Panc1 (cell line): ENCODE measurements at regions not wholly inside any gene's neighbourhood (a gene's known extent, or its start where the extent isn't known, plus 50 kb on each side); places are given as distances from the start of the nearest gene placed in this dataset.

Source experiments
- ATAC-seq: fragments of 200-7000 bp; cut with Tn5 transposase; 2 replicates; pipeline ENCODE4 v1.9.1; 2020; ENCODE audit warnings: mild to moderate bottlenecking, moderate library complexity
- BruUV-seq: library from RNA; stranded (reverse); fragments of 400-500 nt; replicated peaks from 2 replicates; lab custom pipeline; 2021; lab: Mats Ljungman, UMichigan
- CTCF ChIA-PET: fragments of 300-600 bp; sonication (Branson Sonifier 250); formaldehyde crosslinking; loops from one replicate; lab custom pipeline; 2022; ENCODE audit warnings: antibody characterized with exemption; lab: Charles Lee
- POLR2A ChIA-PET: fragments of 300-600 bp; sonication (Branson Sonifier 250); formaldehyde crosslinking; loops from one replicate; lab custom pipeline; 2022; ENCODE audit warnings: antibody characterized with exemption; lab: Charles Lee
- DNase-seq: peaks from one replicate; pipeline ENCODE4 v3.0.0-alpha.2; 2010; ENCODE audit warnings: low read depth, low spot score
- H3K27ac ChIP-seq: 2 replicates; pipeline ENCODE4 v1.5.1; 2011; ENCODE audit warnings: mild to moderate bottlenecking, low read length, inconsistent platforms
- H3K27me3 ChIP-seq: fragments of 200-500 bp; sonication (Bioruptor generic); 2 replicates; pipeline ENCODE4 v1.6.0; 2014; ENCODE audit warnings: low read length, inconsistent platforms; ENCODE audit not compliant: control insufficient read depth, insufficient read depth
- H3K36me3 ChIP-seq: fragments of 200-500 bp; sonication (Bioruptor generic); 2 replicates; pipeline ENCODE4 v1.5.1; 2014; ENCODE audit warnings: inconsistent platforms, mild to moderate bottlenecking, low read length, moderate library complexity; ENCODE audit not compliant: control insufficient read depth, insufficient read depth
- H3K4me1 ChIP-seq: 2 replicates; pipeline ENCODE4 v1.5.1; 2011; ENCODE audit warnings: inconsistent platforms, mild to moderate bottlenecking, low read length, moderate library complexity; ENCODE audit not compliant: control insufficient read depth, insufficient read depth
- H3K4me3 ChIP-seq, 2 experiments: 2 replicates each; pipeline ENCODE4 v1.5.1; 2011 to 2012; ENCODE audit warnings: low read depth in 2 of 2, low read length in 2 of 2, mild to moderate bottlenecking in 2 of 2, inconsistent platforms in 1 of 2, moderate library complexity in 1 of 2
- H3K9me3 ChIP-seq: fragments of 200-500 bp; sonication (Bioruptor generic); 2 replicates; pipeline ENCODE4 v1.5.1; 2014; ENCODE audit warnings: low read depth, mild to moderate bottlenecking, inconsistent platforms, low read length, moderate library complexity; ENCODE audit not compliant: control insufficient read depth, insufficient read depth
- CTCF ChIP-seq: fragments of 450-650 bp; IDR thresholded peaks from 2 replicates; pipeline ENCODE4 v1.5.1; 2017; ENCODE audit warnings: mild to moderate bottlenecking
- POLR2AphosphoS5 ChIP-seq: IDR thresholded peaks from 2 replicates; pipeline ENCODE4 v1.6.1; 2012; ENCODE audit warnings: mild to moderate bottlenecking, low read depth, low read length, moderate library complexity
- SIN3A ChIP-seq: IDR thresholded peaks from 2 replicates; pipeline ENCODE4 v1.6.1; 2012; ENCODE audit warnings: low read depth, mild to moderate bottlenecking, low read length, moderate library complexity, borderline replicate concordance; ENCODE audit not compliant: insufficient read depth
- TCF7L2 ChIP-seq: IDR thresholded peaks from 2 replicates; pipeline ENCODE4 v1.6.1; 2011; ENCODE audit warnings: mild to moderate bottlenecking, low read depth, low read length, inconsistent platforms
- in situ Hi-C: cut with HindIII; loops from 2 replicates; pipeline ENCODE4 v1.10.0; 2016; ENCODE audit warnings: low sequenced_read_pairs, low pct_unique_long_range_greater_than_20kb
- intact Hi-C: fragments of 100-400 bp; cut with micrococcal nuclease; formaldehyde crosslinking; loops from one replicate; pipeline ENCODE4 v1.10.0; 2022; ENCODE audit not compliant: unreplicated experiment
- TF ChIP-seq, protein P1 (sequence below), 2 experiments: IDR thresholded peaks; 2 replicates each; pipeline ENCODE4 v1.6.1; 2011 to 2012; ENCODE audit warnings: low read depth in 2 of 2, control low read depth in 1 of 2, low read length in 1 of 2, mild to moderate bottlenecking in 1 of 2, moderate library complexity in 1 of 2; ENCODE audit not compliant: insufficient read depth in 1 of 2

GRCh38 chr17:36722121-36722902 is 120.9 kb downstream of the MRM1 start:
- in situ Hi-C loops (no loop called here), intact Hi-C loops (no loop called here)
- Histone ChIP-seq H3K27ac (peak overlapping the region; percentile 61; the same call in 1 of the 2 replicates), H3K4me1 (peaks cover 4% of the 10 kb centered on the region), H3K9me3 (no peaks in the 10 kb centered on the region), H3K4me3 (peak overlapping the region; percentile 21 to 42), H3K36me3 (no peaks in the 10 kb centered on the region), H3K27me3 (no peaks in the 10 kb centered on the region)
- ATAC-seq (peak; percentile 84), DNase-seq (no peak)
- TF ChIP-seq, protein P1, sequence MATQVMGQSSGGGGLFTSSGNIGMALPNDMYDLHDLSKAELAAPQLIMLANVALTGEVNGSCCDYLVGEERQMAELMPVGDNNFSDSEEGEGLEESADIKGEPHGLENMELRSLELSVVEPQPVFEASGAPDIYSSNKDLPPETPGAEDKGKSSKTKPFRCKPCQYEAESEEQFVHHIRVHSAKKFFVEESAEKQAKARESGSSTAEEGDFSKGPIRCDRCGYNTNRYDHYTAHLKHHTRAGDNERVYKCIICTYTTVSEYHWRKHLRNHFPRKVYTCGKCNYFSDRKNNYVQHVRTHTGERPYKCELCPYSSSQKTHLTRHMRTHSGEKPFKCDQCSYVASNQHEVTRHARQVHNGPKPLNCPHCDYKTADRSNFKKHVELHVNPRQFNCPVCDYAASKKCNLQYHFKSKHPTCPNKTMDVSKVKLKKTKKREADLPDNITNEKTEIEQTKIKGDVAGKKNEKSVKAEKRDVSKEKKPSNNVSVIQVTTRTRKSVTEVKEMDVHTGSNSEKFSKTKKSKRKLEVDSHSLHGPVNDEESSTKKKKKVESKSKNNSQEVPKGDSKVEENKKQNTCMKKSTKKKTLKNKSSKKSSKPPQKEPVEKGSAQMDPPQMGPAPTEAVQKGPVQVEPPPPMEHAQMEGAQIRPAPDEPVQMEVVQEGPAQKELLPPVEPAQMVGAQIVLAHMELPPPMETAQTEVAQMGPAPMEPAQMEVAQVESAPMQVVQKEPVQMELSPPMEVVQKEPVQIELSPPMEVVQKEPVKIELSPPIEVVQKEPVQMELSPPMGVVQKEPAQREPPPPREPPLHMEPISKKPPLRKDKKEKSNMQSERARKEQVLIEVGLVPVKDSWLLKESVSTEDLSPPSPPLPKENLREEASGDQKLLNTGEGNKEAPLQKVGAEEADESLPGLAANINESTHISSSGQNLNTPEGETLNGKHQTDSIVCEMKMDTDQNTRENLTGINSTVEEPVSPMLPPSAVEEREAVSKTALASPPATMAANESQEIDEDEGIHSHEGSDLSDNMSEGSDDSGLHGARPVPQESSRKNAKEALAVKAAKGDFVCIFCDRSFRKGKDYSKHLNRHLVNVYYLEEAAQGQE (IDR thresholded peaks at IDR 0.05; ENCODE audit: insufficient read depth in 1 of 2, low read depth in 2 of 2, low read length in 1 of 2): no peak
- no peak for TF ChIP-seq CTCF
- TF ChIP-seq SIN3A: no peak
- TF ChIP-seq POLR2AphosphoS5: no peak
- no peak for TF ChIP-seq TCF7L2
- ChIA-PET CTCF (interaction anchor here (0.9 kb wide), 1 partner anchor 15 kb away, joined by 3 read pairs; no protein-coding TSS in a partner anchor), POLR2A (no interaction called here)
- no TSS peak for BruUV-seq

DNA sequence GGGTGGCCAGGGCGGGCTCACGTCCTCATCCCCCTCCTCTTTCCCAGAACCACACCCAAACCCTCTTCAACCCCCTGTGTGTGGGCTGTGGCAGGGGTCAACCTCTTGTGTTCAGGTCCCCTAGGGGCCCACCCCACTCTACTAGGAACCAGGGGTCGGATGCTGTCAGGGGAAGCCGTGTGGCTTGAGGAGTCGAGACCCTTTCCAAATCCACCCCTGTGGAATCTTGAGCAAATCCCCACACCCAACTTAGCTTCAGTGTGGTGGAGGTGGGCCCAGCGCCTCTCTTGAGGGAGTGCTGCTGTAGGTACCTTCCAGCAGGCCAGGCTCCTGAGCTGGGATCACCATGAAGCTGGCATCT is 121.5 kb downstream of the MRM1 start:
- TF ChIP-seq POLR2AphosphoS5 (no peak), TCF7L2 (no peak), CTCF (no peak), SIN3A (no peak)
- TF ChIP-seq, protein P1 (IDR thresholded peaks at IDR 0.05; ENCODE audit: insufficient read depth in 1 of 2, low read depth in 2 of 2, low read length in 1 of 2): no peak
- H3K27me3 ChIP-seq: no peaks in the 10 kb centered on the region
- H3K27ac ChIP-seq: no peak overlapping the region
- ATAC-seq (no peak), DNase-seq (no peak)
- in situ Hi-C loops: no loop called here
- H3K4me3 ChIP-seq: peak overlapping the region in 1 of 2 experiments; percentile 42; a peak in 2 of 4 replicates
- ChIA-PET POLR2A (interaction anchor here (0.5 kb wide), 1 partner anchor 774 kb away, joined by 22 read pairs; no protein-coding TSS in a partner anchor), CTCF (interaction anchor here (0.9 kb wide), 1 partner anchor 16 kb away, joined by 3 read pairs; no protein-coding TSS in a partner anchor)
- peaks cover 4% of the 10 kb centered on the region for H3K4me1 ChIP-seq
- no peaks in the 10 kb centered on the region for H3K9me3 ChIP-seq
- BruUV-seq: no TSS peak
- no peaks in the 10 kb centered on the region for H3K36me3 ChIP-seq
- intact Hi-C loops: no loop called here
